ENCODE measurements at regions not wholly inside any gene's neighbourhood (a gene's known extent, or its start where the extent isn't known, plus 50 kb on each side); places are given as distances from the start of the nearest gene placed in this dataset.

DNA sequence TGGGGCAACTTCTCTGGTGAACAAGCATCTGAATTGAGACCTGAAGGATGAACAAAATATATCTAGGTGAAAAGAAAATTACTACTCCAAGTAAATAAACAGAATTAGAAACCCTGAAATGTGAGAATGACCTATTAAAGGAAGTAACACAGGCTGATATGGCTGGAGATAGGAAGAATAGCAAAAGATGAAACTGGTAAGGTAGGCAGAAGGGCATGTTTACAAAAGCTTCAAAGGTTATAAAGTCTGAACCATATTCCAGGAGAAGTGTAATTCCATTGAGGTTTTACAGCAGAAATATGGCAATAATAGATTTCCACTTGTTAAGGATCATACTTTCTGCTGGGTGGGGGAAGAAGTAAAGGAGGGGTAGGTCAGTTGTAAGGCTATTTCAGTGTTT, 452.0 kb downstream of the GBA3 start:
- no peaks in the 10 kb centered on the region for H3K4me1 ChIP-seq
- H3K4me3 ChIP-seq: no peak overlapping the region
- H3K27ac ChIP-seq: no peak overlapping the region
- DNase-seq (no peak), ATAC-seq (no peak), FAIRE-seq (no peak)
- no peaks in the 10 kb centered on the region for H3K36me3 ChIP-seq
- TF ChIP-seq, protein P1, sequence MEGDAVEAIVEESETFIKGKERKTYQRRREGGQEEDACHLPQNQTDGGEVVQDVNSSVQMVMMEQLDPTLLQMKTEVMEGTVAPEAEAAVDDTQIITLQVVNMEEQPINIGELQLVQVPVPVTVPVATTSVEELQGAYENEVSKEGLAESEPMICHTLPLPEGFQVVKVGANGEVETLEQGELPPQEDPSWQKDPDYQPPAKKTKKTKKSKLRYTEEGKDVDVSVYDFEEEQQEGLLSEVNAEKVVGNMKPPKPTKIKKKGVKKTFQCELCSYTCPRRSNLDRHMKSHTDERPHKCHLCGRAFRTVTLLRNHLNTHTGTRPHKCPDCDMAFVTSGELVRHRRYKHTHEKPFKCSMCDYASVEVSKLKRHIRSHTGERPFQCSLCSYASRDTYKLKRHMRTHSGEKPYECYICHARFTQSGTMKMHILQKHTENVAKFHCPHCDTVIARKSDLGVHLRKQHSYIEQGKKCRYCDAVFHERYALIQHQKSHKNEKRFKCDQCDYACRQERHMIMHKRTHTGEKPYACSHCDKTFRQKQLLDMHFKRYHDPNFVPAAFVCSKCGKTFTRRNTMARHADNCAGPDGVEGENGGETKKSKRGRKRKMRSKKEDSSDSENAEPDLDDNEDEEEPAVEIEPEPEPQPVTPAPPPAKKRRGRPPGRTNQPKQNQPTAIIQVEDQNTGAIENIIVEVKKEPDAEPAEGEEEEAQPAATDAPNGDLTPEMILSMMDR (IDR thresholded peaks at IDR 0.05): no peak
- intact Hi-C loops (cut with DNase I): loop anchor here in 1 of 3 donors (5.0 kb wide), 1 partner anchor 38 kb away; no protein-coding TSS in a partner anchor
- H3K9me3 ChIP-seq: no peaks in the 10 kb centered on the region
- peaks cover 0 to 4% (median 0%) of the 10 kb centered on the region in 4 donors for H3K27me3 ChIP-seq

GRCh38 chr4:23135792-23136645, 443.3 kb downstream of the GBA3 start:
- ATAC-seq (peak in 3 of 4 donors; percentile 56 to 65 (median 59)), FAIRE-seq (no peak), DNase-seq (no peak)
- intact Hi-C loops (cut with DNase I): no loop called here
- Histone ChIP-seq H3K27me3 (no peaks in the 10 kb centered on the region), H3K27ac (no peak overlapping the region), H3K9me3 (no peaks in the 10 kb centered on the region), H3K4me1 (no peaks in the 10 kb centered on the region), H3K36me3 (no peaks in the 10 kb centered on the region), H3K4me3 (no peak overlapping the region)
- TF ChIP-seq, protein P1 (IDR thresholded peaks at IDR 0.05): peak; percentile 55 to 84 (median 66)
- 72 to 78% methylated on average over 1 of the region's 1 CpG for WGBS, 2 donors

GRCh38 chr4:23134331-23134730, 441.6 kb downstream of the GBA3 start:
- TF ChIP-seq, protein P1 (IDR thresholded peaks at IDR 0.05): no peak
- Histone ChIP-seq H3K4me3 (no peak overlapping the region), H3K27me3 (no peaks in the 10 kb centered on the region), H3K4me1 (no peaks in the 10 kb centered on the region), H3K9me3 (no peaks in the 10 kb centered on the region), H3K36me3 (no peaks in the 10 kb centered on the region), H3K27ac (no peak overlapping the region)
- no peak for ATAC-seq
- DNase-seq: no peak
- intact Hi-C loops (cut with DNase I): no loop called here
- FAIRE-seq: no peak
- WGBS, 2 donors: 52 to 55% methylated on average over 2 of the region's 2 CpGs

GRCh38 chr4:23130845-23131244, 438.1 kb downstream of the GBA3 start:
- FAIRE-seq: no peak
- 56 to 78% methylated on average over 2 of the region's 2 CpGs for WGBS, 2 donors

More at GRCh38 chr4:23130845-23131244, 438.1 kb downstream of the GBA3 start:
- H3K27ac ChIP-seq: no peak overlapping the region
- TF ChIP-seq, protein P1 (IDR thresholded peaks at IDR 0.05): no peak
- no peaks in the 10 kb centered on the region for H3K36me3 ChIP-seq
- no peak for ATAC-seq
- H3K9me3 ChIP-seq: no peaks in the 10 kb centered on the region
- no peaks in the 10 kb centered on the region for H3K4me1 ChIP-seq
- H3K27me3 ChIP-seq: no peaks in the 10 kb centered on the region
- intact Hi-C loops (cut with DNase I): no loop called here
- H3K4me3 ChIP-seq: no peak overlapping the region
- no peak for DNase-seq

Data from pancreas (tissue), 10 donors.